ENCODE measurements at regions not wholly inside any gene's neighbourhood (a gene's known extent, or its start where the extent isn't known, plus 50 kb on each side); places are given as distances from the start of the nearest gene placed in this dataset.

DNA sequence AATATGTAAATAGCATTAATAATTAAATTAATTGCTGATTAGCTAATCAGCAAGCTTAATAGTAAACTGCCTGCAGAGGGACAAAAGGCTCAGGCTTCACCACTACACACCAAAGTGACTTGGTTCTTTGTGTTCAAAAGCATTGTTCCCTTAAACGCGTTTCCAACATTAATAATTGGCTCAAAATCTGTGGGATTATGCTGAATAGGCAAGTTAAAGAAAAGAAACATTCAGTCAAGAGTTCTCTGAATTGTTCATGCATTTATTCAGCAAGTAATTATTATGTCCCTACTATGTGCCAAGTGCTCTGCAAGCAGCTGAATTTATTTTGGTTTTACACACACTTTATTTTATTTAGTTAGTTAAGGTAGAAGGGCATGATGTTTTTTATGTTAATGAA lies 558.5 kb upstream of the ARRDC4 start:
- no peak for DNase-seq

DNA sequence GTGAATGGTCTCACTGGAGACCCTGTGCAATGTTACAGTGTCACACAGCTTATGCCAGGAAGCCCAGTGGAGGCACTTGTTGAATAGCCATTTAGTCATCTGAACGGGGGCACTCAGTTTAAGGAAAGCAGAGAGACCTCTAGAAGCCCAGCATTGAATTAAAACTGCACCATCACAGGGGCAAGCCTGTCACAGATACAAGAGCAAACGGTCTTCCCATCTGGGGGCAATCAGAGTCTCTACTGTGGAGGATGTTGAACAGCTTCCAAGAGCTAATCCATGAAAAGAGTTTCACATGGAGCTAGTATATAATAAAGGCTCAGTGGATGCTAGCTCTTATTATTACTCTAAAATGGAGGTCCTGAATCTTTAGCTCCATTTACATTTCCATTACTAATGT lies 553.7 kb upstream of the ARRDC4 start:
- DNase-seq: no peak

DNA sequence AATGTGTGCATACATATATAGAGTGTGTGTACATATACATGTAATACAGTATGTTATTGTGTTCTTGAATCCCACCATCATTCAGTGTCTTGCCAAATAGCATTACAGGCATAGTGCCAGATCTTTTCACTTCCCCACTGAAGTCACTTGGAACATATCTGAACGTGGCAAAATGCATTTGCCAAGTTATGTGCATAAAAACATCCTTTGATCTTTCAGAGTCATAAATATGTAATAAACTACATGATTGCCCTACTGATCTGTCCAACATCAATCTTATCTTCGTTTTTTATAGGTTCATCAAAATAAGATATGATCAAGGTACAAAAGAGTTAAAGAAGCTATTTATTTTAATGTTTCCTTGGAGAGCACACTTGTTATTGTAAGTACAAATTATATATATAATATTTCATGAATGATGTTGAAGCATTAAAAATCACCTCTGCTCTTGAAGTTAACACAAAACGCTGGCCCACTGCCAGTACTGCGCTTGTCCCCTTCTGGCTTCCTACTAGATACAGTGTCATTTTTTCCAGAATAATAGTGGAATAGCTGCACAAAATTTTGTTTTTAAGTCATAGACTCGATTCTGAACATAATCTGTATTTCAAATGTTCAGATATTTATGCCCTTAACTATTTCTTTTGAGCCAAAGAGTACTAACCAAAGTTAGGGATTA lies 549.5 kb upstream of the ARRDC4 start:
- DNase-seq: peak; percentile 22 to 46

DNA sequence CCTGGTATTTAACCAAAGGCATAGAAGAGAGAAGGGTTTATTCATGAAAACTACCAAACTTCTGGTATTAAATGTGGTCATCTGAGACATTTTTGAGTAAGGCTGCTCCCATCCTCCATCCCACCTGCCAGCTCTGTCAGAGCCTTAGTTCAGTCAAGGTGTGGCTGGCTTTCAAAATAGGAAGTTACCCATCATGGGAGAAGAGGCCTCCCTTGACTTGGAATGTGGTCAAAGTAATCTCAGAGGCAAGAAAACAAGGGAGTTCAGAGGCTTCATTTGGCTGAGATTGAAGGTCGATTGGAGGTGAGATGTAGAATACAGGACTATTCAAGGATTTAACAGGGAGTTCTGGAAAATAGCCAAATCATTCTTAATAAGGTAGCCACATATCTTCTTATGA lies 540.4 kb upstream of the ARRDC4 start:
- no peak for DNase-seq

DNA sequence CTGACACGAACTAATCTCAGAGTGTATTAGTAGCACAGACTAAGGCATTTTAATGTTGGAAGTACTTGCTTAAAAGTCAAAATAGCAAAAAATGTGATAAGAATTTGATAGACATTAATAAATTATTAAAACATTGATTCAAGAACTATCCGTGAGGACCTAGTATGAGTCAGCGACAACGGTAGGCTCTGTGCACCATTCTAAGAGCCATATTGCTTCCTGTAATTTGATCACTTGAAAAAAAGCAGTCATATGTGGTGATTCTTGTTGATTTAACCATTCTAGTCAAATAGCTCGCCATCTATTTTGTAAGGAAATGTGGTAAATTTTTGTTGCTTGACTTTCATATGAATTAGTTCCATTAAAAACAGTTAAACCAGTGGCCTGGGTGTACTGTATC lies 534.9 kb upstream of the ARRDC4 start:
- peak; percentile 37 to 82 for DNase-seq

DNA sequence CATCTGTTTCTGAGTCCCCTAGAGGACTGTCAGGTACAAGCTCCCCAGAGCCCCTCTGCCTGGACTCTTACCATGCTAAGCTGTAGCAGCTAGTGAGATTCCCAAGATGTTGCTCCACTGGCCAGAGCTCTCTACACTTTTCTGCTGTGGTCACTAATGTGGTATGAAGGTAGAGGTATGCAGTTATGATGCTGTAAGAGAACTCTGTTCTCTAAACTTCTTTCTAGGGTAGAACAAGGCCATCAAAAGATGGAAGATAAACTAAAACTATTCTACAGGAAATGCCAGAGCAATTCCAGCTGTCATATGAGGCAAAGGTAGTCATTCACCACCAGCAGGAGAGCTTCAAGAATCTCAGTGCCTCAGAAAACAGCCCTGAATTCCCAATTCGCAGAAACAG lies 517.4 kb upstream of the ARRDC4 start:
- DNase-seq: no peak

DNA sequence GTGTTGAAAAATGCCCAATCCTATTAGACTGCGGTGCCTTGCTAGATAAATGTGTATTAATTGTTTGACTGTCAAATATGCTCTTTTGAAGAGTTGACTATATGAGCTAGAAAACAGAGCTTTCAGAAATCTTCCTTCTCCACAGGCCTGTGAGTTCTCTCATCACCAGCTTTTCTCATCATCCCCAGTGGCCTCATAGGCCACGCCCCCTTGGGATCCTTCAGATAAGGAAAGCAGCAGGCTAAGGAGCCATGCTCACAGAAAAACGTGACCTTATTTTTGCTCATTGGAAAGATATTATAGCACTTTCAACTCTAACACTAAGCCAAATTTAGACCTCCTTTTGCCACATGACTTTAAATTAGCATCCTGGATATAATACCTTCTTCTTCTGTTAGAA lies 514.4 kb upstream of the ARRDC4 start:
- no peak for DNase-seq

DNA sequence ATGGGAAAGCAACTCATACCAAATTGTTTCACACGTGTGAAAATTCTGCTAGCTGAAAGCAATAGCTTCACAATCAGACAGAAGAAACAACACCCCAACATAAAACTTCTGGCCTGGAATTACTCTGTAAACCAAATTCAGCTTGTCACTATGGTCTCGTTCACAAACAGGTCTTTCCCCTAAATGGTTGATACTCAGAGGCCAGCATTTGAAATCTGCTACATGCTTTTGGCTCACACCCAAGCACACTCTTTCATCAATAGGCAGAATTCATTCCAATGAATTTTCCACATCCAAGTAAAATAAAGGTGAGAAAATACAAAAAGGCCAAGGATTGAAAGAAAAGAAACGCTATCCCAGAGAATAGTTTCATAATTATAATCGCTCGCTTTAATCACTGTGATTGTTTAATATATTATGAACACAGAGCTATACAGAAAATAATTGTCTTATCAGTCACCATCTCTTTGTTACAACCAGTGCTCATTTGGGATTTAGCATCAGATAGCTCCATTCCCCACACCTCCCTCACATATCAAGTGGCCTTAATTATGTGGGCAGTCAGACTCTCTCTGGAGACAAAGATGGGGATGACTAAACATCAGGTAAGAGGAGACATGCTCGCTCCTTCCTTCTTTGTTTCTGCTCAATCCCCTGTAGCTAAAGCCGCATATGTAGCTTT lies 503.8 kb upstream of the ARRDC4 start:
- DNase-seq: no peak

DNA sequence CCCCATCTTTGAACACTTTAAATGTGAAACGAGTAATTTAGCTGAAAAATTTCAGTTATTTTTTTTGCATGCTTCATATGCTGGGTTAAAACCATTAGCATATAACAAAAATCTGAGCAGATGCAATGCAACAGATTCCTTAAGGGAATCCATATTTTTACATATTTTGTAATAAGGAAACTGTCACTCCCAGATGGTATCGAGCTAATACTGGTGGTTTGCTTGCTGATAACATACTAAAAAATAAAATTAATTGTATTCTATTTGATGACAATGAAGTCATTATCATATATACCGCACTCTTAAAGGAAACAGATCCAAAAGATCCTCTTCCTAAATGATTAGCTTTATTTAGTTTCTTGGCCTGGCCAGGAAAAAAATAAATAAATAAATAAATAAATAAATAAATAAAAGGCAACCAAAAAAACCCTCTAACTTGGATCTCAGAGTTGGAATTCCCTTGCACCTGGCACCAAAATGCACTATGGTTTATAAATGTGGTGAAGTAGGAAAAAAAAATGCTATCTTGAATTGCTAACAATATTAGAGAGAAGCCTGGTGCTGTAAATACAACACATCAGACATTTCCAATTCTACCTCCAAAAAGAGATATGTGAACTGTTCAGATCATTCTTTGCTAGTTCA lies 503.2 kb upstream of the ARRDC4 start:
- no peak for DNase-seq

DNA sequence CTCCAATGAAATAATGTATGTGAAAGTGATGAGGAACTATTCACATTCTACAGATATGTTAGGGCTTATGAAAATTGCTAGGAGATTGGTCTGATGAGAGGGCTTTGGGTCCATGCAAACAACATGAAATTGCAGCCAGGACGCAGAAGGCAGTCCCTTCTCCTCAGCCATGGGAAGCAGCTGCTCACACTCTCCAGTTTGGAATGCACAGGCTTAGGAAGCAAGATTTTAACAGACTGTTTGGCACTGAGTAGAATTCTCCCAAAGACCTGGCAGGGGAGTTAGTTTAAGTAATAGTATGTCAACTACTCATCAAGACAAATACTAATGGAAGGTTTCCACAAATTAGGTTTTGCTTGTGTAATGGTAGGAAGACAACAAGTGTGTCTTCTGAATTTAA lies 500.7 kb upstream of the ARRDC4 start:
- no peak for DNase-seq

DNA sequence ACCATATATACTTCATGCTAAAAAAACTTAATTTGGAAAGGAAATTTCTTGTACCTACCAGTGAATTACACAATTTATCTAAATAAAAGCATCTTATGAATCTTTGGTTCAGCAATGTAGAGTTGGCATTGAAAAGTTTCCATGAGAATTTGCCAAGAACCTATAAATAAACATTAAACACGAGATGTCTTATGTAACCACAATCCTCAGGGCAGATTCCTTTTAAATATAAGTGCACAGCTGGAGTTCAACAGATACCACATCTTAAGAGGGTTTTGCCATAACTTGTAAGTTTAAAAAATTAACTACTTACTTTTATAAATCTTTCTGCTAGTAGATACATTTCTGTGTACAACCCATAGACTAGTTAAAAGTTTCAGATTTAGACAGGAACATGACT lies 499.3 kb upstream of the ARRDC4 start:
- DNase-seq: no peak

DNA sequence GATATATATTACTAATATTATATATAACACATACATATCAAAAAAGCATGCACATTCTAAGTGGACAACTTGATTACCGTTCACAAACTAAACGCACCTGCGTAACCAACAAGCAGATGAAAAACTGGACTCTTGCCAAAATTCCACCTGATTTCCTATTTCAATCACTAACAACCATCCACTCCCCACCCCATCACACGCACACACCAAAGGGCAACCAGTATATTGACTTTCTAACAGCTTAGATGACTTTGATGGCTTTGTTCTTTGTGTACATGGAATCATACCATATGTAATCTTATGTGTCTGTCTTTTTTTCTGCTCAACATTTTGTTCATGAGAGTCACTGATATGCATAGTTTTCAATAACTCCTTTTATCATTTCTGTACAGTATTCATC lies 496.8 kb upstream of the ARRDC4 start:
- peak in 1 of 2 experiments; percentile 36 for DNase-seq

DNA sequence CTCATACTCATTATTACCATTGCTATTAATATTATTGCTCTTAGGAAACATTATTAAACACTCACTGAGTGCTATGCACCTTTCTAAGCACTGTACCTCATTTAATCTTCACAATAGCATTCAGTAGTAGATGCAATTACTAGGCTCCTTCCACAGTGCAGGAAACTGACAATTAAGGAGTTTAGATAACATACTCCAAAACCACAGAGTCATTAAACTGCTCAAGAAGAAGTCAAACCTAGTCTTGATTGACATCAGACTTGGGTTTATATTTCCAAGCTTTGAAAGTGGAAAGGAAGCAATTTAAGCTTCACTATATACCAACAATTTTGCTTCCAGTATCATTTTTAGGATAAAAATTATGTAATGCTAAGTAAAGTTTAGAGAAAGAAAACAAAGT lies 490.1 kb upstream of the ARRDC4 start:
- no peak for DNase-seq

DNA sequence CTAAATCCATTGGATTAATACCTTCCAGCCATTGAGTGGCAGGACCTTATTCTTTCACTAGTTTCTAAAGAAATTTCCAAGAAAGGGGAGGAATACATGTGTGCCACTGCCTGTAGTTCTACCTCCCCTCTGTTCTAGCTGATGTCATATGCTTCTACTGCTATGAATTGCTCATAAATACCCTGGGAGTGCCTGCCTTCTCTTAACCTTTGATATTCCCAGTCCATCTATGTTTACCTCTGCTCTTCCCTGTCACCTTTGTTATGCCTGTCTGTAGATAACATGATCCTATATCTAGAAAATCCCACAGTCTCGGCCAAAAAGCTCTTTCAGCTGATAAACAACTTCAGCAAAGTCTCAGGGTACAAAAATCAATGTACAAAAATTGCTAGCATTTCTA lies 486.9 kb upstream of the ARRDC4 start:
- DNase-seq: no peak

DNA sequence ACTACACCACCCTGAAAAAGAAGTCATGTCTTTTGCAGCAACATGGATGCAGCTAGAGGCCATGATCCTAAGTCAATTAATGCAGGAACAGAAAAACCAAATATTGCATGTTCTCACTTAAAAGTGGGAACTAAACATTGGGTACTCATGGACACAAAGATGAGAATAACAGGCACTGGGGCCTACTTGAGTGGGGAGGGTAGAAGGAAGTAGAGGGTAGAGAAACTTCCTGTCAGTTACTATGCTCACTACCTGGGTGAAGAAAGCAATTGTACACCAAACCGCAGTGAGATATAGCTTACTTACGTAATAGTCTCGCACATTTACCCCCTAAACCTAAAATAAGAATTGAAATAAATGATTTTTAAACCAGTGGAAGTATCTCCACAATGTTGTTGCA lies 480.5 kb upstream of the ARRDC4 start:
- DNase-seq: no peak

DNA sequence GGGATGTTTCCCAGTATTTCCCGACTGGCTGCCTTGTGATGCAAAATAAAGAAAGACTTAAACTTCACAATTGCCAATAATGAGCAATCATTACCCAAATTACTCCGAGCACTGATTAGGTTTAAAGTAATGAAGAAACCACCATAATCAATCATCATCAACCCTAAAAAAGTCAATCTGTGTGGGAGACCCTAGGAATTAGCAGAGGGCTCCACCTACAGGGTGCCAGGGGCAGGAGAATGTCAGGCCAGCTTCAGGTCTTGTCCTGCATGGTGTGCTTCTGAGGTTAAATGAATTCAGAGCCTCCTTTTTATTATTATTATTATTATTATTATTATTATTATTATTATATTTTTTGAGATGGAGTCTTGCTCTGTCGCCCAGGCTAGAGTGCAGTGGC lies 478.0 kb upstream of the ARRDC4 start:
- DNase-seq: peak in 1 of 2 experiments; percentile 11

DNA sequence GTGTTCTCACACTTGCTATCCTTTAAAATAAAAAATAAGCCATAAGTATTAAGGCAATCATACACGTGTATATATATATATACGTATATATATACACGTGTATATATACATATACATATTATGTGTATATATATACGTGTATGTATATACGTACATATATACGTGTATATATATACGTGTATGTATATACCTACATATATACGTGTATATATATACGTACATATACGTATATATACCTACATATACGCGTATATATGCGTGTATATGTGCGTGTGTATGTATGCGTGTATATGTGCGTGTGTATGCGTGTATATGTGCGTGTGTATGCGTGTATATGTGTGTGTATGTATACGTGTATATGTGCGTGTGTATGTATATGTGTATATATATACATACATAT lies 477.3 kb upstream of the ARRDC4 start:
- DNase-seq: no peak

DNA sequence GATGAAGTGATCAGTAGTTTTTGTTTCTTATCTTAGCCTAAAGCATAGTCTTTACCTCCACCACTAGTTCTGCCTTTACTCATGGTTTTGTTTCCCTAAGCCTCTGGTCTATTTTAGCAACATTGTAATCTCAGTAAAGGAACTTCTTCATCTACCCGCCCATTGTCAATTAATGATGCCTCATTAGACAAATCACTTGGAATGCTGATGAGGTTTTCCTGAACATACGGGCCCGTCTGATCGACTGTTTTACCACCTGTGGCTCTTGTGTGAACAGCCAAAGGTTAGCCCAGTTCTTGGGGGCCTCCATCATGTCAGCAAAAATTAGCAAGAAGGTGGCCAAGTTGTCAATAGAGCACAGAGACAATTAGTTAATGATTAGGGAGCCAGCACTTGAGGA lies 470.1 kb upstream of the ARRDC4 start:
- DNase-seq: no peak

DNA sequence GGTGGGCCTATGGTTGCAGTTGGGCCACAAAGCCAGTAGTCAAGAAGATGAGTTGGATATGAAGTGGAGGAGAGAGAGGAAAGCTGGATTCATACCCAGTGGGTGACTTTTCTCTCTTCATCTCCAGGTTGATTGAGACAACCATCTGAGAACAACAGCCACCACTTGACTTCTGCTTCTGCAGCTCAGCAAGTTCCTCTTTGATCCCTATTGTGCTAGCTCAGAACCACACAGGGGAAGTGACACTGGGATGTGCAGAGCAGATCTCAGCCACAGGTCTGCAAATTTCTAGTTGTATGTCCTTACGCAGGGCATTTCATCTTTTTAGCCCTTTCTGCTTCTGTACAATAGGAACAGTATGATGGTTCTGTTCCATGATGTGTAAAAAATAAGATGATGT lies 459.2 kb upstream of the ARRDC4 start:
- DNase-seq: no peak

DNA sequence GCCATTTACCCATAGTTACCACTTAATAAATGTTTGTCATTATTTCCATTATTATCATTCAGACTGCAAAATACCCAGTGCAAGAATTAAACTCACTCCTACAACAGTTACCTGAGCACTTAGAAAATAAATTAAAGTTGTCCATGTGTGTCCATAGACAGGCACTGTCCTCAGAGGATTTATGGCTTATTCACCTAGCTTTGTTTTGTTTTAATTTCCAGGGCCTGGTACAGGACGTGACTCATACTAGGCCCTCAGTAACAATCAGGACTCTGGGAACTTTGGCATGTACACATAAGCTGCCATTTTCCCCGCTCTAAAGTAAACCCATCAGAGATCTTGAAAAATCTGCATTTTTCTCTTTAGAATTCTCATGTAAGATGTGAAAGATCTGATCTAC lies 458.5 kb upstream of the ARRDC4 start:
- DNase-seq: no peak

DNA sequence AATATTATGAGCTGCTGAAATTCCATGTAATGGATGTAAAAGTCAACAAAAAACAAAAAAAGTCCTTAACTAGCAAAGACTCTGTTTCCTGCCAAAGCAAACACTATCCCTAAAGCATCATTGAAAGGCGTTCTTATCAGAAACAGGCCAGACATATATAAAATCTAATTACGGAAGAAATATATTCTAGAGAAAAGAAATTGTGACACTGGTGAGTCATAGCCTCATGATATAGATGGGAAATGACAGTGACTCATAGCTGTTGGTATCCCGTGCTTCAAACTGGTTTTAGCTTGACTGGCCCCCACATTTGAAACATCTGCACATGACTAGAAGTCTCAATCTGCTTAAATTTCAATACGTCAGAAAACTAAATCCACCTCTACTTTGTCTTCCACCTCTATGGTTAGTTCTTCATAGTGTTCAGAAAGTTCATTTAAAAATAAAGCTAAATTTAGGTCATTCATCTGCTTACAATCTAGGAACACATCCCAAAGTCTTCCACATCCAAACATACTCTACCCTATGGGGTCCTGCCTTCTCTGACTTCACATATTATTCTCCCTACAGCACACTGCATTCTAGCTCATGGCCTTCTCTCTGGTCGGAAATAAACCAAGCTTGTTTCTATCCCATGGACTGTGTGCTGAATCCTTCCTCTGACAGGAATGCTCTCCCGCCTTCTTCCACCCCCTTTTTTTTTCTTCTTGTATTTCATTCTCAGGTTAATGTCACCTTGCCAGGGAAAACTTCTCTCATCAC lies 456.3 kb upstream of the ARRDC4 start:
- no peak for DNase-seq

DNA sequence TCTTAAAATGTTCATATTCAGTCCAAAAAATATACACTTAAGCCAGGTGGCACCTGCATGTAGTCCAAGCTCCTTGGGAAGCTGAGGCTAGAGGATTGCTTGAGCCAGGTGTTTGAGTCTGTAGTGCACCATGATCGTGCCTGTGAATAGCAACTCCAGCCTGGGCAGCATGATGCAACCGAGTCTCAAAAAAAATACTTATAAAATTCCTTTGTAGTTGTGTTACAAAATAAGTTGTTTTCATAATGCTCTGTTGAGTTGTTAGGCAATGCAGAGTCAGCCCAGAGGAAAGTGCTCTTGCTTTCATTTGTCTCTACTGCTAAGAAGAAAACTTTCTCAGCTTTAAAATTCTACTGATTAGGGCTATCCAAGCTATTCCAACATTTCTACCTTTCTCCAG lies 442.8 kb upstream of the ARRDC4 start:
- DNase-seq: no peak

DNA sequence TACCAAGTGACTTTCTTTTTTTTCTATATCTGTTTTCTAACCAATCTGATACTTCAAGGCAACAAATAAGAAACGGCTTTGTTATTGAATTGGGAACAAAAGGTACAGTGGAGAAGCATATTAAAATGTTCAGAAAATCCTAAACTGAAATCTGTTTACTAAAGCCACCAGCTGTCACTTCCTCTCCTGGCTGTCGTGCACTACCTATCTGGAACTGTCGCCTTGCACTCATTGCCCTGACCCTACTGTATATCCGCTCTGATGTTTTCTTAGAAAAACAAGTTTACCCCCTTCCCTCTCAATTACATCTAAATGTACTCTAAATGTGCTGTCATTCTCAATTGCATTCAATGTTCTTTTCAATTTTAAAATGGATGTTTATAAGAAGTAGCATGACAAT lies 439.8 kb upstream of the ARRDC4 start:
- DNase-seq: no peak

Measured in NCI-H2081 (cell line).